CD14-positive monocyte (primary cell): ENCODE measurements at regions not wholly inside any gene's neighbourhood (a gene's known extent, or its start where the extent isn't known, plus 50 kb on each side); places are given as distances from the start of the nearest gene placed in this dataset.

Source experiments
- DNase-seq, 3 donors: peaks; one replicate each; pipeline ENCODE4 v3.0.0-alpha.2; 2011 to 2022
- H2AFZ ChIP-seq: 2 replicates; pipeline ENCODE4 v1.6.0; 2012; ENCODE audit warnings: mild to moderate bottlenecking, low read depth, low read length, inconsistent platforms; ENCODE audit not compliant: insufficient read depth, poor library complexity, severe bottlenecking
- H3K27ac ChIP-seq, 2 donors: 1 replicate in 1 of 2; 2 replicates in 1 of 2; pipeline ENCODE4 v1.5.1; 2012 to 2013; ENCODE audit warnings: low read length in 2 of 2, control low read depth in 1 of 2, inconsistent platforms in 1 of 2, low read depth in 1 of 2, mild to moderate bottlenecking in 1 of 2
- H3K27me3 ChIP-seq, 2 donors: one replicate each; pipeline versions ENCODE4 v1.6.0 to v1.6.1; 2011 to 2013; ENCODE audit warnings: low read length in 2 of 2; ENCODE audit not compliant: control insufficient read depth in 2 of 2, insufficient read depth in 2 of 2
- H3K36me3 ChIP-seq, 2 donors: replicated peaks in 1 of 2; 1 replicate in 1 of 2; 2 replicates in 1 of 2; pipeline versions ENCODE4 v1.5.1 to v1.6.1; 2012 to 2013; ENCODE audit warnings: low read length in 2 of 2, control low read depth in 1 of 2, inconsistent platforms in 1 of 2, mild to moderate bottlenecking in 1 of 2; ENCODE audit not compliant: insufficient read depth in 2 of 2, control insufficient read depth in 1 of 2
- H3K4me1 ChIP-seq, 2 donors: 1 replicate in 1 of 2; 2 replicates in 1 of 2; pipeline versions ENCODE4 v1.5.1 to v1.6.1; 2012 to 2013; ENCODE audit warnings: low read length in 2 of 2, control low read depth in 1 of 2, inconsistent platforms in 1 of 2, mild to moderate bottlenecking in 1 of 2, moderate library complexity in 1 of 2; ENCODE audit not compliant: insufficient read depth in 2 of 2, control insufficient read depth in 1 of 2
- H3K4me2 ChIP-seq: replicated peaks from 2 replicates; pipeline ENCODE3; 2012; ENCODE audit warnings: low read length, moderate library complexity, mild to moderate bottlenecking; ENCODE audit not compliant: poor library complexity, severe bottlenecking; ENCODE audit errors: extremely low read depth
- H3K4me3 ChIP-seq, 3 experiments: fragments of 200-600 bp in 1 of 3; sonication (generic) in 1 of 3; replicated peaks in 1 of 3; 1 replicate in 2 of 3; 2 replicates in 1 of 3; pipeline ENCODE4 v1.5.1; 2011 to 2013; ENCODE audit warnings: low read length in 3 of 3, mild to moderate bottlenecking in 3 of 3, control low read depth in 2 of 3, low read depth in 2 of 3, inconsistent platforms in 1 of 3, moderate library complexity in 1 of 3
- H3K79me2 ChIP-seq: 2 replicates; pipeline ENCODE4 v1.6.0; 2012; ENCODE audit warnings: mild to moderate bottlenecking, control low read depth, inconsistent platforms, low read length, moderate library complexity; ENCODE audit not compliant: insufficient read depth
- H3K9ac ChIP-seq: 2 replicates; pipeline ENCODE4 v1.6.0; 2017; ENCODE audit warnings: low read length, mild to moderate bottlenecking; ENCODE audit not compliant: insufficient read depth, poor library complexity, severe bottlenecking
- H3K9me3 ChIP-seq, 2 donors: replicated peaks in 1 of 2; 1 replicate in 1 of 2; 2 replicates in 1 of 2; pipeline versions ENCODE4 v1.5.1 to v1.6.1; 2012 to 2013; ENCODE audit warnings: low read length in 2 of 2, control low read depth in 1 of 2; ENCODE audit not compliant: control insufficient read depth in 1 of 2, insufficient read depth in 1 of 2
- H4K20me1 ChIP-seq: 2 replicates; pipeline ENCODE4 v1.6.0; 2012; ENCODE audit warnings: mild to moderate bottlenecking, low read length, control low read depth, moderate library complexity; ENCODE audit not compliant: insufficient read depth
- H3K27ac Mint-ChIP-seq, 7 donors: one replicate each; pipeline ENCODE4 v1.8.0; 2020; ENCODE audit warnings: mild to moderate bottlenecking in 7 of 7, mixed read lengths in 7 of 7, moderate library complexity in 6 of 7, inconsistent platforms in 2 of 7
- H3K27me3 Mint-ChIP-seq, 3 donors: one replicate each; pipeline ENCODE4 v1.8.0; 2021 to 2022; ENCODE audit warnings: low read depth in 3 of 3, mild to moderate bottlenecking in 3 of 3, mixed read lengths in 3 of 3, moderate library complexity in 3 of 3, inconsistent platforms in 1 of 3
- H3K36me3 Mint-ChIP-seq, 2 donors: one replicate each; pipeline ENCODE4 v1.8.0; 2020; ENCODE audit warnings: mixed read lengths in 2 of 2, inconsistent platforms in 1 of 2, mild to moderate bottlenecking in 1 of 2
- H3K4me1 Mint-ChIP-seq: one replicate; pipeline ENCODE4 v1.8.0; 2020; ENCODE audit warnings: mild to moderate bottlenecking, mixed read lengths
- H3K4me3 Mint-ChIP-seq, 2 donors: one replicate each; pipeline ENCODE4 v1.8.0; 2020; ENCODE audit warnings: mild to moderate bottlenecking in 2 of 2, mixed read lengths in 2 of 2, moderate library complexity in 1 of 2
- H3K9me3 Mint-ChIP-seq, 7 donors: one replicate each; pipeline ENCODE4 v1.8.0; 2020 to 2022; ENCODE audit warnings: mixed read lengths in 7 of 7, mild to moderate bottlenecking in 6 of 7, moderate library complexity in 6 of 7, inconsistent platforms in 2 of 7
- CTCF ChIP-seq: fragments of 200-600 bp; IDR thresholded peaks from one replicate; pipeline ENCODE4 v1.8.0; 2022; ENCODE audit warnings: antibody characterized with exemption, mild to moderate bottlenecking
- WGBS: methylation state at CpG from one replicate; pipeline ENCODE4 v1.1.5; 2013; ENCODE audit warnings: missing lambda C conversion rate; ENCODE audit not compliant: insufficient coverage; 5-methylcytosine and 5-hydroxymethylcytosine counted together
- intact Hi-C, 2 donors: fragments of 100-400 bp; cut with micrococcal nuclease; formaldehyde crosslinking; loops; one replicate each; pipeline versions ENCODE4 v1.15.0 to v1.15.1; 2023

- WGBS = no CpG with 5 or more reads among the region's 1 CpG
- Histone ChIP-seq H3K4me3 (no peak overlapping the region), H3K4me1 (peaks cover 0 to 5% of the 10 kb centered on the region in 2 donors), H3K9ac (no peak overlapping the region), H3K4me2 (no peak overlapping the region), H3K27me3 (no peaks in the 10 kb centered on the region), H3K9me3 (no peaks in the 10 kb centered on the region), H2AFZ (no peak overlapping the region), H3K36me3 (no peaks in the 10 kb centered on the region), H4K20me1 (no peaks in the 10 kb centered on the region), H3K27ac (no peak overlapping the region), H3K79me2 (no peaks in the 10 kb centered on the region)
- no peaks in the 10 kb centered on the region for H3K36me3 Mint-ChIP-seq
- no peak overlapping the region for H3K27ac Mint-ChIP-seq
- peaks cover 7% of the 10 kb centered on the region for H3K4me1 Mint-ChIP-seq
- H3K9me3 Mint-ChIP-seq = peaks cover 6 to 16% (median 12%) of the 10 kb centered on the region in 7 donors
- TF ChIP-seq CTCF = no peak
- DNase-seq = no peak
- intact Hi-C loops = no loop called here
- H3K4me3 Mint-ChIP-seq = no peak overlapping the region
- peaks cover 0 to 2% (median 0%) of the 10 kb centered on the region in 3 donors for H3K27me3 Mint-ChIP-seq
Measured at GRCh38 chr18:42659187-42659586, 456.3 kb downstream of the RIT2 start.

GRCh38 chr18:42670860-42671259, 444.6 kb downstream of the RIT2 start:
- no peak overlapping the region for H3K27ac Mint-ChIP-seq
- Histone ChIP-seq H3K36me3 (no peaks in the 10 kb centered on the region), H3K27me3 (no peaks in the 10 kb centered on the region), H3K4me1 (no peaks in the 10 kb centered on the region), H3K9me3 (no peaks in the 10 kb centered on the region), H4K20me1 (no peaks in the 10 kb centered on the region), H3K9ac (no peak overlapping the region), H2AFZ (no peak overlapping the region), H3K79me2 (no peaks in the 10 kb centered on the region), H3K27ac (no peak overlapping the region), H3K4me3 (no peak overlapping the region), H3K4me2 (no peak overlapping the region)
- H3K4me3 Mint-ChIP-seq = no peak overlapping the region
- H3K4me1 Mint-ChIP-seq = no peaks in the 10 kb centered on the region
- no CpG with 5 or more reads among the region's 4 CpGs for WGBS
- no peak for DNase-seq
- no peaks in the 10 kb centered on the region for H3K36me3 Mint-ChIP-seq
- H3K9me3 Mint-ChIP-seq = peaks cover 0 to 5% (median 0%) of the 10 kb centered on the region in 7 donors
- intact Hi-C loops = no loop called here
- no peaks in the 10 kb centered on the region for H3K27me3 Mint-ChIP-seq
- no peak for TF ChIP-seq CTCF
